Activated CD4-positive, CD25-positive, alpha-beta regulatory T cell treated with anti-CD3 and anti-CD28 coated beads, Interleukin-2, amount 50 U/mL, for 16 hours (primary cell): ENCODE measurements at regions not wholly inside any gene's neighbourhood (a gene's known extent, or its start where the extent isn't known, plus 50 kb on each side); places are given as distances from the start of the nearest gene placed in this dataset.

Experiments
- DNase-seq: peaks from one replicate; pipeline ENCODE4 v3.0.0-alpha.2; 2020; ENCODE audit warnings: low read depth, low spot score

DNA sequence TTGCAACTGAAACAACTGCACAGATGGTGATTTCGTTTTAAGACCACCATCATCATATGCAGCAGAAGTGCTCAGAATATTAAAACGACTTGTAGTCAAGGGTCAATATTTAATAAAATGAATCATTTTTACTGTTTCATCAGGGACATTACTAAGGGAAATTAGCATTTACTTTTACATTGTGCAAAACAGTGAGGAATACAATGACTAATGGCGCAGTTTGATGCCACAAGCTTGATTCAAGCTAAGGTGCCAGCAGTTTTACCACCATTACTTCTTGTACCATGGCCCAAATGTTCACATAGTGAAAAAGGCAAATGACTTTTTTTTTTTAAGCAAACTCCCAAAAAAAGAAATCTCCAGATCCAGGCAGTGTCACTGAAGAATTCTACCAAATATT, 277.4 kb upstream of the CHRNA7 start:
- DNase-seq: no peak

DNA sequence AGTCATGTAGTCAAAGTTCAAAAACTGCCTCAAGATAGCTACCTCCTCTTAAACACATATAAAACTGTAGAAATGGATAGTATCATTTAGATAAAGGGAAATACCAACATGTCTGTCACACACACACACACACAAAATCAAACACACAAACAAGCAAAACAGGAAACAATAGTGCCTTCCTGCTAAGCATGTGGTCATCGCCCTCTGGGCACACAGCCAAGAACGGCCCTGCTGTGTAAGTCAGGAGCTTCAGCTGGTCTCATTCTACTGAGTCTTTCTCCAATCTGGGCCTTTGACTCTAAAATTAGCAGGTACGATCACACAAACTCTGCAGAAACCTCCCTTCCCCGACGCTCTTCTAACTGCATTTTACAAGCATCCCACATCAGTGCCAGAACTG, 272.2 kb upstream of the CHRNA7 start:
- DNase-seq: no peak

DNA sequence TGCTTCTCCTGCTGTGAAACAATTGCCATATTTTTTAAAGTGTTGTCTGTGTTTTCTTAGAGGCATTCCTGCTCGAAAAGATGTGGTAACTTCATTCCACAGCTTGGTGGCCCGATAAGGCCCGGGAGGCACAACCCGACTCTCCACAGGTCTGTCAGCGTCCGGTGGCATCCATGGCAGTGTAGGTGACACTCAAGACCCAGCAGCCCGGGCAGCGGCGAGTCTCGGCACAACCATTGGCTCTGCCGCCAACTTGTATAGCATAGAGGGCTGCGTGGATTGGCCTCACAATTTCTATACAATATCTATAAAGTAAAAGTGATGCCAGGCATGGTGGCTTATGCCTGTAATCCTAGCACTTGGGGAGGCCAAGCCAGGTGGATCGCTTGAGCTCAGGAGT, 262.3 kb upstream of the CHRNA7 start:
- DNase-seq: no peak

DNA sequence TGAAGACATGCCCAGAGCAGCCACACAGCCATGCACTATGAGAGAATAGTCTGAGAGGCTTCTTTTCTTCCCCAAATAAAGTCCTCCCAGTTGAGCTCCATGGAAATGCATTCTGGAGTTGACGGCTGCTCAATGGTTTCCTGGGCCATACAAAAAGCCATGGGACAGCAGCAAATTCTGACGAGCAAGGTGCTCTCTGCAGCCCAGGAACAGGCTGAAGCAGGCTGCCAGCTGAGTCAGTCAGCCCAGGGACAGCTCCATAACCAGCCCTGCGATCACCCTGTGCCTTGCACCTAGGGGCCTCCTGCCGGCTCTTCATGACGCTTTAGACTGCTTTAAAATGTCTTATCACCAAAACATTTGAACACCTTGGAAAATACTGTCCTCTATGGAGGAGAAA, 256.3 kb upstream of the CHRNA7 start:
- no peak for DNase-seq

DNA sequence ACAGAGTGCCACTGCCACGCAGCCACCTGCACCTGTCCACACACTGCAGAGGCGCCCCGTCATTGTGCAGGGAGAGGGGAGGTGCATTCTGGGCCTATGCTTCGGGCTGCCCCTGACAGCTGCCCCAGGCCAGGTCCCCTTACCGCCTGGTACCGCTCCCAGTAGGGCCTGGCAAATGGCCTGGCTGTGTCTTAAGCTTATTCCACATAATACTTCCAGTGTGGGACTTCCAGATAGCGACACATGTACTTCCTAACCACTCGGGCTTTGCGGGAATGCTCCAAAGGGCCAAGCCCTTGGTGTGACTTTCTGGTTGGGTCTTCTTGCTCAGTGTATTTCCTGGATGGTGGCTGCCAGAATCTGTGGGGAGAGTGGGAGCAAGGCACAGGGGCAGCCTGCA, 254.3 kb upstream of the CHRNA7 start:
- no peak for DNase-seq

DNA sequence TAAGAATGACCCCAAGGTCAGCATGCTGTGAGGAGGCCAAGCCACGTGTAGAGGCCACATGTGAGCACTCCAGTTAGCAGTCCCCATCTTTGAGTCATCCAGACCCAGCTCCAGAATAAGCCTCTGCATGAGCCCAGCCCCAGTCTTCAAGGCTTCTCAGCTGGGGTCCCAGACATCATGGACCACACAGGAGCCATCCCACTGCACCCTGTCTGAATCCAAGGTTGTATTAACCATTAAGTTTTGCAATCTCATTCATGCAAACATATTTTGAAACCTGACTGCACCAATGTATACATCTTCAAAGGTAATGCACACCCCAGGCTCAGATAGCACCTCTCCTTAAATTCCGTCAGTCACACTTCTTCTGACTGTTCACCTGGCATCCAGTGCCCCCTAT, 249.1 kb upstream of the CHRNA7 start:
- DNase-seq: no peak

DNA sequence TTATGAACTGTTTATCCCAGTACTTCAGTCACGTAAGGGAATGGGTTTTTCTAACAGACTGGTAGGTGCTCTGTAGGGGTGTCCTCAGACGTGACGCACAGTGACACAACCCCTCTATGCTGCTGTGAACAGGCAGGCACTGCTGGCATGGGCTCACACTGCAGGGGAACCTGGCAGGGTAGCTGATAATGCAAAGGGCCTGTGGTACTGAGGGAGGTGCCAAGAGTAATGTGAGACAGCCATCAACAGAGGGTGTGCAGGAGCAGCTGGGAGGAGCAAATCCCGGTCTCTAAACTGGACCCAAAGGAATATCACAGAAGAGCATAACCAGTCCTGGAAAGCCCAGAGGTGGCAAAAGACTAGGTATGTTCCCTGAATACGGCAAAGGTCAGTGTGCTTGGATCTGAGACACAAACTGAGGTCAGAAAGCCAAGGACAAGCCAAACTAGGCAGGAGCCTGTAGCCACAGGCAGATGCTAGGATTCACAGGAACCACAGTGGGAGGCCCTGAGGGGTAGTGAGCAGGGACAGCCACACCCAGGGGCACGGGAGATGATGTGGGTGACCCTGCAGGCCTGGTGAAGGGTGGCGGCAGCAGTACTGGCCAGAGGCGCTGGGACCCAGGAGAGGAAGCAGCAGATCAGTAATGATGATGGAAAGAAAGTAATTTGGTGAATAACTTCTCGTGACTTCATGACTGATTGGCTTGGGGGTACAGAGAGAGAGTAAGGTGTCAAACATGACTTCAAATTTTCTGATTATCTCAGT, 248.1 kb upstream of the CHRNA7 start:
- DNase-seq: no peak

DNA sequence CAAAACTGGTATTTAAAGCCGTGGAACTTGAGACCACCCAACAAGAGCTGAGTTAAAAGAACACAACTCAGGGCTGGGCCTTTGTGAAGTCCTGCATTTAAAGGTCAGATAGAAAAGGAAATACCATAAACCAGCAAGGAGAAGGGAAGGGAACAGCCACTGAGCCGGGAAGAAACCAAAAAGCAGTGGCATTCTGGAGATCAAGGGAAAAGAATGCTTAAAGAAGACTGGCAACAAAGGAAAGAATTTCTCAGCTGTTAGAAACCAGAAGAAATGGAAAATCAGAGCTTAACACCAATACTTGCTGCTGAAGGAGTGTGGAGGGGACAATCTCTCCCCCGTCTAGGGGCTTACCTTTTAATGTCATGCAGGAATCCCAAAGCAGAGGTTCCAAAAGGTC, 247.4 kb upstream of the CHRNA7 start:
- DNase-seq: no peak

DNA sequence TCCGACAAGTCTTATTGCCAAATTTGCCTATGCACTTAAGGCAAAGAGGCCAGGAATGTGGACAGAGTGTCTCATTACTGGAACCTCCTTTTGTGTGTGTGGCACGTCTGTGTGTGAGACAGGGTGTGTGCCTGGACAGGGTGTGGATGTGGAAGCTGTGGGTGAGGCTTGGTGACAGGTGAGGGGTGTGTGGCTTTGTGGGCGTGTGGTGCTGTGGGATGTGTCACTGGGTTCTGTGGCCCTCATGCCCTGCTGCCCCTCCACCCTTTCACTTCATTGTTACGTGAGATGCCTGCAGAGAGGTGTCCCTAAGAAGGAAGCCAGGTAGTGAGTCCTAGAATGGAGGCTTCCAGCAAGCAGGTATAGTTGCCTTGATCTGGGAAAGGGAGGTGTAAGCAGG, 244.0 kb upstream of the CHRNA7 start:
- DNase-seq: no peak

DNA sequence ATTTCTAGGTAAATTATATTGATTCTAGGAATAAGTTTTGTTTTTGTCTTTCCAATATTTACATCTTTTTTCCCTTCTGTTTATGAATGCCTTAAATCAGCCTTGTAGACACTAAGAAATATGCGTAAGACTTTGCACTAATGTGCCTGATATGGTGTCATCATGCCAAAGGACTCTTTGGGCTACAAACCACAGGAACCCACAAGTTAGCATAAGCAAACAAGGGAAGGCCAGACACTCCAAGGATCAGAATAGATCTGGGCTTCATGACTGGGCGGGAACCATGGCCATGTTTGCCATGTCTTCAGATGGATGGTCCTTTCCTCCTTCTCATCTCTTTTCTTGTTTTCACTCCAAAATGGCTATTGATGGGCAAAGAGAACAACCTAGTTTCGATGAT, 242.2 kb upstream of the CHRNA7 start:
- DNase-seq: no peak

DNA sequence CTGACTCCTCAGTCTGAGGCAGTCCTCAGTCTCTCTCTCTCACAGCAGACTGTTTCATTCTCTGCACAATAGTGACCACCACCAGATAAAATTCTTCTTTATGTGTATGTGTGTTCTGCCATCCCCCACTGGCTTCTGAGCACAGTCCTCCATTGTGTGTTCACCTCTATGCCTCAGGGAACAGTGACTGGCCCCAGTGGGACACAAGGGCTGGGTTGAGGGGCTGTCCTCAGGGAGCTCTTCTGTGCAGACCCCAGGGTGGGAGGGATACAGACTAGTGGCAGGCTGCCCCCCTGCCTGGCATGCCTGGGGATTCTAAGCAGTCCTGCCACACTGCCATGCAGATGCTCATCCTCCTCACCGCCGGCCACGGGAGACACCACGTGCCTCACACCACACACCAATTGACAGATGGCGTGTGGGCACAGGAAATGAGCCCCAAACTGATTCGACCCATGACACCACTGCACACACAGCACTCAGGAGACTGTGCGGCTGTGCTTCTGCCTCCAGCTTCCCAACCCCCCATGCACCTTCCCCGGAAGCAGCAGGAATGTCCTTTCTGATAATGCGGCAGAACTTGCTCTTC, 237.6 kb upstream of the CHRNA7 start:
- no peak for DNase-seq

DNA sequence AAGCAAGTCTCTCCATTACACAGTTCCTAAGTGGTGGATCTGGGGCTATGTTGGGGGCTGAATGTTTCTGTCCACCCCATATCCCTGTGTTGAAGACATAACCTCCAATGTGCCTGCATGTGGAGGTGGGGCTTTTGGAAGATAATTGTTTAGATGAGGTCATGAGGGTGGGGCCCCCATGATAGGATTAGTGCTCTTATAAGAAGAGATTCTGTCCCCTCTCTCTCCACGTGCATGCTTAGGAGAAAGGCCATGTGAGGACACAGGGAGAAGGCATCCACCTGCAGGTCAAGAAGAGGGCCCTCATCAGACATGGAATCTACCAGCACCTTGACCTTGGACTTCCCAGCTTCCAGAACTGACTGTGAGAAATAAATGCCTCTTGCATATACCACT, 231.0 kb upstream of the CHRNA7 start:
- no peak for DNase-seq

DNA sequence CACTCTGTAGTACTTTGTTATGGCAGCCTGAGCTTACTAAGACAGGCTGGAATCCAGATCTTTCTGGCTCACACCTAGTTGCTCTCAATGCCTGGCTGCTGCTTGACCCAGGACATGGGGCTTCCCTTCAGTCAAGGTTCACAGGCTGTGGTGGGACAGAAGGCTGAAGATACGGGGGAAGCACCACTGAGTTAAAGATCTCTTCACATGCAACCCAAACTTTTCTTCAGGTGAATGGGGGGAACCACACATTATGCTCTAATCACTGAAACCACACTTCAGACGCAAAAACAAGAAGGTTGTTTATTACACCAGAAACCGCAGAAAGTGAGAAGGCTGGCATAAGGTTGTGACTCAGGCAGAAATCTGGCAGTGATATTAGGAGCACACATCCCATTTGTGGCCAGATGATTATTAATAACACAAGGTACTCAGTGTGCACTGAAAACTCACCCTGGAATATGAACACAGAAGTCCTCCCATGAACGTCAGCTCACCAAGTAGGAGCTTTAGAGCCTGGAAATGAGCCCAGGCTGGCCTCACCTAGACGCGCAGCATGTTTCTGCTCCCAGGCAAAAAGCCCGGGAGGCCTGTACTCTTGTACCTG, 230.5 kb upstream of the CHRNA7 start:
- DNase-seq: no peak

DNA sequence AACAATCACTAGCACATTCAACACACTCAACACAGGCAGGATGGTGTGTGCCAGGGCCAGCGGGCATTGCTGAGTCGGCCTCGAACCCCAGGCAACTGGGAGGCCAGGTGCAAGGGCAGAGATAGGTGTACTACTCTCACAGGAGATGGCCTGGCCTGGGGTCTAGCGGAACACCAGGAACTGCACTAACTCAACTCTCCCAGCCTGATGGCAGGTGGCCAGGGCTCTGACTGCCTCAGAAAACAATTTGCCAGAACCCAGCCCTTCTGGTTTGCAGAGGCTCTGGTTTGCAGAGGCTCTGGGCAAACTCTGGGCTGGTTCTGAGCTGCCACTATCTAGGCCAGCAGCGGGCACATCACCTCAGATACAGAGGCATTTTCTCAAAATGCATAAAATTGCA, 229.2 kb upstream of the CHRNA7 start:
- DNase-seq: no peak

DNA sequence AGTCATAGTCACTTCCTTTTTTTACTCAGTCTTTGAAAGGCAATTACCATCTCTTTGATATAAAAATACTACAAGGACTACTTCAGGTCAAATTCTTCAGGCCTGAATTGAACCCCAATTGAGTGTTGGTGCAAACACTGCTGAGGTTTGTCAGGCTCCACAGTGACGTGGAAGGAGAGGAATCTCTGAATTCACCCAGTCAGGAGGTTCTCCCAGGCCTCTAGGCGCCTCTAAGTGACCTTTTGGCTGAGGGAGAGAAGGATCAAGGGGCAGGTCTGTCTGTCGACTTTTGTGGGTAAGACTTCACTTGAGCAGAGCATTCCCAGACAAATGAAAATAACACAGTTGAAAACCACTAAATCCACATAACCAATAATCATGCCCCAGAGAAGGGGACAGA, 227.6 kb upstream of the CHRNA7 start:
- DNase-seq: no peak

DNA sequence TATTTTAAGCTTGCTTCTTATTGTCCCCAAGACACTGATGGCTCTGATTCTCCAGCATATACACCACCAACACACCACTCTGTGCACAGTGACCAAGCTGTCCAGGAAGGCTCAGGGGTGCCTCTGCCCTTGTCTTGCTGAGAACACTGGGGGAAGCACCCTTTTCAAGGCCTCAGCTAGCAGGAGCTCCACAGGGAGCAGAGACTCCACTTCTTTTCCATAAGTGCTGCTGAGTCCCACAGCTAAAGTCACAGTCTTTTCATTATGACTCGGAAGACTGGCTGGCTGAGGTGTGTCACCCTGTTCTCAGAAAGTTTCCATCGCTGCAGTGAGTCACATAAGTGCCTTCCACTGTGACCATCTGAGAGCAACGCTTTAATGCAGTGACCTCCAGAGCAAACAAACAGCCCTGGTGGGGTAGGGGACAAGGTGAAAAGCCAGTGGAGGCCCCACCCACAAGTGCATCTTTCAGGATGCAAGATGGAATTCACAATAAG, 226.9 kb upstream of the CHRNA7 start:
- no peak for DNase-seq

DNA sequence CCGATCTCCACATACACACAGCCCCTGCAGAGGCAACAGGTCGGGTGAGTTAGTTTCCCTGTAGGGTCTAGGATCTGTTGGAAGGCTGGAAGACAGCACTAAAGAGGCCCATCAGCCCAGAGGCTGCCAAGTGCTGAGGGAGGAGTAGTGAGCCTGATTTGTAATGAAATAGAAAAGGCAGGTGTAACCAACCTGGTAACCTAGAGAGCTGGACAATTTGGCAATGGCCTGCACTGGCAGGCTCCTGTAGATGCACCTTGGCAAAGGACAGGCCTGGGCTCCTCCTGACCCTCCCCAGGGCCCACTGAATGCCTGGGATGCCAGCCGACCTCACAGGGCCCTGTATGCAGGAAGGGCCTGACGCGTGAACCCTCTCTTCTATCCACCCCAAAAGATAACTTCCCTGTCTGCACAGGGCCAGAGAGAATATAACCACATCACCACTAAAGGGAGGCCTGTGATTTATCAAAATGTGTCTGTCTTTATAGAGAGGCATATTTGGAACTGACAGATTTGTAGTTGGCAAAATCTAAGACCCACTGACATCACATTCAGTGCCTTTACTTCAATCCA, 225.1 kb upstream of the CHRNA7 start:
- no peak for DNase-seq

DNA sequence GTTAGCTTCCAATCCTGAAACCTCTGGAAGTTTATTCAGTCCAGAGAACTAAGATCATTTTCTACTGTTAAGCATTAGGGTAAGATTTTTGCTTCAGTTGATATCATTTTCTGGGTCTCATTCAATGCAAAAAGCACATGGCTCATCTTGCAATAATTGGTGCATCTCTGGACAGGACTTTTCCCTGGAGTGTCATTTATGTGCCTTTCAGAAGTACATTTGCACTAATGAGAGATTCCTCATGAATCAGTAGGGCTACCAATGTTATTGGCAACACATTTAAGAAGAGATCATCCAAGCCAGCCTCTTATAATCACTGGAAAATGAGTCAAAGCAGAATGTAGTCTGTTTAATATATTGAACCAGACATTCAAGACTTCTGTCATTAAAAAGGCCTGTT, 224.2 kb upstream of the CHRNA7 start:
- DNase-seq: no peak

DNA sequence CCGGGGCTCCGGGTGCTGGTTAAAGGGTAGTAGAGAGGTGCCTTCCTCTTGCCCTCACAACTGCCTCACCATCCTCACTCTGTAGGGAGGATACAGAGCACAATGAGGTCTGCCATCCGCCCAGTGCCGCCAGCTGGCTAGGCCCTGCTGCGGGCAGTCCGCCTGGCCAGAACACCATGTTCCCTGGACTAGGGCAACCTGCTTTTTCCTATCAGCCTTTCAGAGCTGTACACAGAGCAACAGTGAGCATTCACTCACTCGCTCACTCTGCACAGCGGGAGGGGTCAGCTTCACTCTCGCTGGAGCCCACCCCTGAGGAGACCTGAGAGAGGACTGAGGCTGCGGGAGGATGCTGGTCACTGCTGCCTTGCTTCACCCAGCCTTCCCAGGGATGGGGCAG, 218.7 kb upstream of the CHRNA7 start:
- no peak for DNase-seq

DNA sequence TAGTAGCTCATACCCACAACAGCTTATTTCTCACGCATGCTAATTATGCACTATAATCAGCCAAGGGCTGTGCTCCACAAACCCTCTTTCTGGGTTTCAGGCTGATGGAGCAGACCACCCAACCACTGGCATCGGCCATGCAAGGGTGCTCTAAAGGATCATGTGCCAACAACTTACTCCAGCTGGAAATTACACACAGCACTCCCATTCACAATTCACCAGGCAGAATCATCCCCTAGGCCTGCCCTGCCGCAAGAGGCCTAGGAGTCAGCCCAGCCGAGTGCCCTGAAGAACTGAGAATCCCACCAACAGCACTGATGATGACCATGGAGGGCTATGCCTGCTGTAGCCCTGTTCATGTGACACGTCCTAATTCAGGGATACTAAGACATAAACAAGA, 216.2 kb upstream of the CHRNA7 start:
- DNase-seq: no peak

DNA sequence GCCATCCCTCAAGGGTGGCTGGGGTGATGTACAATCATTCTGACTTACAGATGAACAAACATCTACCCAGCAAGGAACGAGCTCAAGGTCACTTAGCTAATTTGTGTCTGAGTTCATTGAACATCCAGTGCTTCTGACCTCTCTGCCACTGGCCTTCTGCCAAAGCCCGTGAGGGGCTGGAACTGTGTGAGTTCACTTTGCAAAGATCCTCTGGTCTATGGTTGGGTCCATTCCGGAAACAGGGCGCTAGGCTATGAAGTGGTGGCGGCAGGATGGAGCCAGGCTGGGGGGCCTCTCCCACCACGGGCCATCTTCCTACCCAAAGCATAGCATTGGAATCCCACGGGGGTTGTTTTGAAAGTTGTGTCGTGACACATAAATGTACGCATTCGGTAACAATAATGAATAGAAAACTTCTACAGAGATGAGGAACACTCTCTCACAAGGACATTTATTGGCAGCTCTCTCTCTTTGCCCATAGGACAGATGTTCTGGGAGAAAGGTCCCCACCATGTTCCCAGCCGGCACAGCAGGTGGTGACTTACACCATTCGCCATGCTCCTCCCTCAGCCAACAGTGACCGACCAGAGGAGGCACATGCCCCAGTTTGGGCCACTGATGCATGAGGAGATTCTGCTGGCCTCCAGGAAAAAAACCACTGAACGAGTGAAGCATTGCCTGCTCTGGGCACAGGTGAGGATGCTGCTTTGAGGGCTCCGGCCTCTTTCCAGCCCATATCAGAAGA, 214.7 kb upstream of the CHRNA7 start:
- no peak for DNase-seq

DNA sequence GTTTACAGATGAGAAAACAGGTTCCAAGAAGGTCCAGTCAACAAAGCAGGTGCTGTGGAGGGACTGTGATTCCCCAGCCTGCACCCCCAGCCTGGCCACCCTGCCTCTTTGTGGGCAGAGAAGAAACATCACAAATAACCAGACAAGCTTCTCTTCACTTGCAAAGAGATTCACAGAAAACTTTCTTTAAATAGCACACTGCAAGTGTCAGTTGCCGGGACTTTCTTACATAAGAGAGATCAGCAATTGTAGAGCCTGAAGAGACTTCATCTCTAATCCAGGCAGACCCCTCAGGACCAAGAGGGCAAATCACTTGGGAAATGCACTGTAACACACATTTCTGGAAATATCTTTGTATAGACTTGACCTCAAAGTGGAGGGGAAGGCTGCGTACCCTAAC, 207.9 kb upstream of the CHRNA7 start:
- no peak for DNase-seq
